C4-2B (cell line): ENCODE measurements at regions not wholly inside any gene's neighbourhood (a gene's known extent, or its start where the extent isn't known, plus 50 kb on each side); places are given as distances from the start of the nearest gene placed in this dataset.

Experiments
- CTCF ChIP-seq: fragments of 450-650 bp; conservative IDR thresholded peaks from 2 replicates; pipeline ENCODE4 v1.5.1; 2017; ENCODE audit warnings: mild to moderate bottlenecking
- ZFX ChIP-seq: fragments of 450-650 bp; IDR thresholded peaks from 2 replicates; pipeline ENCODE4 v1.6.1; 2017

DNA sequence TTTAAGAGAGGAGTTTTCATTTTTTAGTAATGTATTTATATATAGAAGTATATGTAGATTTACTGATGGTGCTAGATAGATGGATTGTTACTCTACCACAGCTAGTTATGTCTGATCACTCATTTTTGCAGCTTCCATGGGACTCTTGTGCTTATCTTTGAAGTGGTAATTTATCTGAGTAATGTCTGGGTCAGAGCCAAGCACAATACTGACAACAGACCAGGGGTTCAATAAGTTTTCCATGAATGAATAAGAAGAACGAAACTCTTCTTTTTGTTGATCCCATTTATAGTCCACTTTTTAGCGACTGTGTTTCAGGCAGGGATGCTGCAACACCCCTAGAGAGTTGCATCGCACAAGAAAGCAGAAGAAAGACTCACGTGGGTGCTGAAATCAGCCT, 935.2 kb downstream of the PLA2G4A start:
- TF ChIP-seq CTCF (no peak), ZFX (no peak)
